ENCODE measurements at regions not wholly inside any gene's neighbourhood (a gene's known extent, or its start where the extent isn't known, plus 50 kb on each side); places are given as distances from the start of the nearest gene placed in this dataset.
"Not testable (repeated sequence)": the region's sequence is repeated elsewhere in the genome, so short reads cannot be mapped to it uniquely, and the experiment has no call there.

GRCh38 chr12:3420693-3421092, 70.3 kb upstream of the PRMT8 start:
- DNase-seq: no peak

DNA sequence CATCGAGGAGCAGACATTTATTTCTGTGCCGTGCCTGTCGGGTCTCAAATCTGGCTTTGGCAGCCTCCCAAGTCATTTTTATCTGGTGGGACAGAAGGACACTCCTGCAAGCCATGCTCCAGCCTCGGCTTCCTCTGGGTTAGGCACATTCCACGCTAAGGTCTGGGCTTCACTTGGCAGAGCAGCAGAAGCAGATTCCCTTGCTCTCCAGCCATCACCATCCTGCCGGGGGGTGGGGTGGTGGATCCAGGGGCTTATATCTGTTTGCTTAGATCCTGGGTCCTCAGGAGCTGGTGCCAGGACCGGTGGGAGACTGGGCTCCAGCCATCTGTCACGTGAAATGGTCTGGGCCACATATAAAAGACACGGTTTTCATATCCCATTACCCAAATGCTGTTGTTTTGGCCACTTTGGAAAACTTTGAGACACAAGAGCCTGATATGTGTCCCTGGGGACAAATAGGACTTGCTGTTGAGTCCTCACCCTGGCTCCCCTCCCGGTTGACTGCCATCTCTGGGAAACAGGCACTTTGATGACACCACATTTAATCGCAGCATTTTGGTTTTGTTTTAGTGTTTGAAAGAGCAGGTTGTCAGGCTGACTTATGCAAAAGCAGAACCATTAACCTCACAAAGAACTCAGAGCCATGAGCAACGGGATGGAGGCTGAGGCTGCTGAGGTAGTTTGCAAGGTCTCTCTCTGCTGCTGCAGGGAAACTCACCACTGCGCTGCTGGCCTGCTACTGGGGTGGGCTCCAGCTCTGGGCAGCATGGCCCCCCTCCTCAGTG, 69.6 kb upstream of the PRMT8 start:
- no peak for DNase-seq

DNA sequence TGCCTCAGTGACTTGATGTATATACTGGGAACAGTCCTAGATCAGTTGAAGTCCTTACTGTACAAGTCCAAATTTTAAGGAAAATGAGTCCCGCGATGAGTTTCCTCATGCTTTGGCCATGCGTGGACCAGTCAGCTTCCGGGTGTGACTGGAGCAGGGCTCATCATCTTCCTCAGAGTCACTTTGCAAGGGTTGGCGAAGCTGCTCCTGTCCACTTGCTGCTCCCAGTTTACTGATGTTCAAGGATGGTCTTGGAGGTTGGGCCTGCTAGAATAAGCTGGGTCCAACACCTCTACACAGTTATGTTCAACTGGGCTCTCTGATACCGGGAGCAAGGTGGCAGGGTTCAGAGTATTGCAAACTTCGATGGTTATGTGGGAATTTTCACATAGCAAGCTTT, 66.2 kb upstream of the PRMT8 start:
- DNase-seq: not testable (repeated sequence)

GRCh38 chr12:3427956-3428355, 63.0 kb upstream of the PRMT8 start:
- DNase-seq: no peak

GRCh38 chr12:3428631-3429030, 62.4 kb upstream of the PRMT8 start:
- DNase-seq: no peak

DNA sequence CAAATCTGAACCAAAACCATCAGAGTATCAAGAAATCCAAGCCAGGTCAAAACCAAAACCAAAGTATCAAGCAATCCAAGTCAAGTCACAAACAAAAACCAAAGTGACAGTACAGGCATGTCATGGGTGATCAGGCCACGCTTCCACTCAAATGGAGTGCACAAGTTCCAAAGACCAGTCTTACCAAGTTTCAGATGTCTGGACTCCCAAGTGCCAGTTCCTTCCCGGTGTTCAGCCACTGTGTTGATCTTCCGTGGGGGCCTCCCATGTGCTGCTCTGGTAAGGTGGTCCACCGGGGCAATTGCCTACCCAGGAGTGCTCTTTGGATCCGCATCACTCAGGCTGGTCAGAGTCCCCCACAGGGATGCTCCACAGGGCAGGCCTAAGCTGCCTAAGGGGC, 61.5 kb upstream of the PRMT8 start:
- not testable (repeated sequence) for DNase-seq

GRCh38 chr12:3431686-3432085, 59.3 kb upstream of the PRMT8 start:
- no peak for DNase-seq

DNA sequence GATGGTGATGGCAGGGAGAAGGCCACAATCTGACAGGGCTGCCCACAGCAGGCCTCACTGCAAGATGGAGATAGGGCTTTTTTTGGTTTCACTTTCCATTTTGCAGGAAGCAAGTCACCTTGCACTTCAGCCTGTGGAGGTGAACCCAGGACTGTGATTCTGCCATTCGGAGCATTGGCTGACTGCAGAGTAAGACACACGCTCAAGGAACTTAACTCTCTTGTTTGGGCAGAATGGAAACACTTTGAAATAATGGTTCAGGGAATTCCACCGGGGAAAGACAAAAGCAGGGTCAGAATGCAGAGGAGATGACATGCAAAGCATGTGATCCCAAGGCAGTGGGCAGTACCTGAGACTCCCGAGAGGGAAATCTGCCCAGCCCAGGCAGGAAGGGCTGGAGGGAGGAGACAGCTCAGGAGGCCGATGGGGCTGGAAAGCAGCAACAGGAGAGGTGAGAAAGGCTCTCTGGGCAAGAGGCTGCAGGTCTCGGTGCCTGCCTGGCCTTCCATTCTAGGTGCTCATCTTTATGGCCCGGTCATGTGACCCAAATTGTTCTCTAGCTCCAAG, 58.7 kb upstream of the PRMT8 start:
- DNase-seq: no peak

- no peak for DNase-seq
Measured at GRCh38 chr12:3432868-3433267, 58.1 kb upstream of the PRMT8 start.

GRCh38 chr12:3436461-3437065, 54.4 kb upstream of the PRMT8 start:
- DNase-seq: no peak

GRCh38 chr12:3437986-3438385, 53.0 kb upstream of the PRMT8 start:
- DNase-seq: no peak

DNA sequence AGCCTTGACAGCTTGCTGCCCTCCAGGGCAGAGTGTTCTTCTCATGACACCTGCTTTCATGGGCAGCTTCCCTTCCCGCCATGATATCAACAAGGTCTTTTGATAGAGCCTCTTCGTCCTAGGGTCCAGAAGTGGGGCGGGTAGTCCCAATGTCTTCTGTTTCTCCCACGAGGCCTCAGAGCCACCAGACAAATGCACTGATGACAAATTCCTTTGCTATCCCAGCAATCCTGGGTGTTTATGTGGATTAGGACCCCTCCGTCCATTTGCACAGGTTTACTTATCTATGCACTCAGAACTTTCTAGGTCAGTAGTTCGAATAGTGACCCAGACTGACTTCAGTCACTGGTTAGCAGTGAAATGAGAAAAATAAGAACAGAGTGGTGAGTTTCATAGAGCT, 52.6 kb upstream of the PRMT8 start:
- DNase-seq: no peak

All from renal pelvis (tissue), 1 donor.